GM21360 (cell line): ENCODE measurements at regions not wholly inside any gene's neighbourhood (a gene's known extent, or its start where the extent isn't known, plus 50 kb on each side); places are given as distances from the start of the nearest gene placed in this dataset.
"Not testable (repeated sequence)": the region's sequence is repeated elsewhere in the genome, so short reads cannot be mapped to it uniquely, and the experiment has no call there.

Experiments
- ATAC-seq: cut with Tn5 transposase; IDR thresholded peaks from one replicate; pipeline ENCODE4 v1.9.1; 2021; ENCODE audit warnings: mild to moderate bottlenecking, moderate library complexity; ENCODE audit not compliant: unreplicated experiment

DNA sequence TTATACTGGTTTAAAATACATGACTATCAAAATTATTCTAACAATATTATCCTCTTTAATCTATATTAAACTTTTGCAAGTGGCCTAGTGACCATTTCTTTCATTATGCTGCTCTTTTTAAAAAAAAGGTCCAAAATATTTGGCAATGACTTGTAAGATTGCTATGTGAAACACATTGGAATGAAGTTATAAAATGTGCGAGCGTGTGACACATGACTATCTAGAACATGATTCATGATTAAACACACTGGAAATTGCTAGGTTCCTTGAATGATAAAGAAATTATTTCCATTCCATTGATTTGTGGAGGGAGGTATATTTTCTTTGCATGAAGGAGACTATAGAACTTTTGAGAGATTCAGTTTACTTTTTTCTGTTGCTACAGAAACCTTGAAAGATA is 739.1 kb downstream of the DIAPH3 start:
- no peak for ATAC-seq

DNA sequence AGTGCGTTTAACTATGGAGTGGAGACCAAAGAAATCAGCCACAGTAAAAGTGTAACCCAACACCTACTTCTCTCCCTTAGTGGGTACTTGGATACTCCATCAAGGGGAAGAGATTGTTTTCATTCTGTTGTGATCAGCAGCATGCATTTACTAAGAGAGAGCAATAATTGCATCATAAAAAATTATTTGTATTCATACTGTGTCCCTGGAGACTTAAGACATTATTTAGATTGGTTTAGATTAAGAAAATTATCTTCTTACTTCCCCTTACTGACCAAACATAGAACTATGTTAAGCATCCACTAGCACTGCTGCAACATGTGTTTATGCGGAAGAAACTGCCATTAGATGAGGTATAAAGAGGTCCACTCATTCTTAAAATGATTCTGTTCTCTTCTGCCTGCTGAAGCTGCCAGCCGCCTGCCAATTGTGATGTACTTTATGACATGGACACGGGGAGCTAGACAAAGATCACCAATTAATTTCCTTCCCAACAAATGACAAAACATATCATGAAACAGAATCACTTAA is 738.5 kb downstream of the DIAPH3 start:
- ATAC-seq = no peak

DNA sequence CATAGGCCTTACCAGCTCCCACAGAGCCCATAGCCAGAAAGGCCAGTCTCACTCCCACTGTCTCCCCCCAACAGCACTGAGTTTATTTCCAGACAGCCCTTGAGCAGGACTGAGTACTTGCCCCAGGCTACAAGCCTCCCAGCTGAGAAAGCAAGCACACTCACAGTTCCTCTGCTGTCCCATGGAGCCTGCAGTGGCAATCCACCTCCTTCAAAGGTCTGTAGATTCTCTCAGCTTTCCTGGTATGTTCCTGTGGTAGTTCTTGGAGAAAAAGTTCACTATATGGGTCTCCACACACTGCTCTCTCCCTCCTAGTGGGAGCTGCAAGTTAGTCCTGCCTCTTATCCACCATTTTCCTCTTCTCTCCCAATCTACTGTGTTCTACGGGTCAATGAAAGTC is 728.7 kb downstream of the DIAPH3 start:
- ATAC-seq = no peak

DNA sequence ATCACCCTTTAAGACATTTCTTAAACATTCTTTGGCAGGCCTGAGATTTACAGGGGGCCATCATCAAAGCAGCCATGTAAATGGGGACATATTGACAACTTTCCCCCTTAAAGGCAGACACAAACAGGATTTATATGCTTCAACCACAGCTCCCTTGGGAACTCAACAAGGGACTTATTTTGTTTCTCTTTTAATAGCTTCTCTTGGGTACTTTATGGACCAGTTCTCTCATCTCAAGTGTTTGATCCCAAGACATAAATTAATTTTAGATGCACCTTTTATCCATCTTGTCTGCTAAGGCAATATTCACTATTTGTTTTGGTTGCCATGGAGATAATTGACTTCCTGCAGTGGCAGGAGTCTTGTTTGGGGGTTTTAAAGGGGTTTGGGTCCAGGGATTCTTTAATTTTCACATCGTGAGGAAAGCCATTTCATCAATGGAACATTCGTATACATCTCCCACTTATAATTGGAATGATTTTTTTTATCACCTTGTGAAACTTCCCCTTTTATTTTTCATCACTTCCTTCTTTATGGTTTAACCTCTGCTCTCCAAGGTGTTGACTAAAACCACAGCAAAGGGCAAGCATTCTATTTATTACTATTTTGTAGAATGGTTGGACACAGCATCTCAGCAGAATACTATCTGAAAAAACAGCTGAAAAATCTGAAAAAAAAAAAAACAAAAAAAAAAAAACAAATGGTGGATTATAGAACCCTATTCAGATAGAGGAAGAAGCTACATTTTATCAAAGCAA is 726.0 kb downstream of the DIAPH3 start:
- no peak for ATAC-seq

DNA sequence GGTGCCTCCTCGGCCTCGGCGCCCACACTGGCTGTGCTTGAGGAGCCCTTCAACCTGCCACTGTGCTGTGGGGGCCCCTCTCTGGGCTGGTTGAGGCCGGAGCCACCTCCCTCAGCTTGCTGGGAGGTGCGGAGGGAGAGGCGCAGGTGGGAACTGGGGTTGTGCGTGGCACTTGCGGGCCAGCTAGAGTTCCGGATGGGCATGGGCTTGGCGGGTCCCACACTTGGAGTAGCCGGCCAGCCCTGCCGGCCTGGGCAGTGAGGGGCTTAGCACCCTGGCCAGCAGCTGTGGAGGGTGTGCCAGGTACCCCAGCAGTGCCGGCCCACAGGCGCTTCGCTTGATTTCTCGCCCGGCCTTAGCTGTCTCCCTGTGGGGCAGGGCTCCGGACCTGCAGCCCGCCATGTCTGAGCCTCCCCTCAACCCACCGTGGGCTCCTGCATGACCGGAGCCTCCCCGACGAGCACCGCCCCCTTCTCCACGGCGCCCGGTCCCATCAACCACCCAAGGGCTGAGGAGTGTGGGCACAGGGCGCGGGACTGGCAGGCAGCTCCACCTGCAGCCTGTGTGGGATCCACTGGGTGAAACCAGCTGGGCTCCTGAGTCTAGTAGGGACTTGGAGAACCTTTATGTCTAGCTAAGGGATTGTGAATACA is 723.8 kb downstream of the DIAPH3 start:
- no peak for ATAC-seq

DNA sequence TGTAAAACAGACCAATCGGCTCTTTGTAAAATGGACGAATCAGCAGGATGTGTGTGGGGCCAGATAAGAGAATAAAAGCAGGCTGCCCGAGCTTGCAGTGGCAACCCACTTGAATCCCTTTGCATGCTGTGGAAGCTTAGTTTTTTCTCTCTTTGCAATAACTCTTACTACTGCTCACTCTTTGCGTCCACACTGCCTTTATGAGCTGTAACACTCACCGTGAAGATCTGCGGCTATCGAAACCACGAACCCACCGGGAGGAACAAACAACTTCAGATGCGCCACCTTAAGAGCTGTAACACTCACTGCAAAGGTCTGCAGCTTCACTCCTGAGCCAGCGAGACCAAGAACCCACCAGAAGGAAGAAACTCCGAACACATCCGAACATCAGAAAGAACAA is 722.7 kb downstream of the DIAPH3 start:
- ATAC-seq = not testable (repeated sequence)

DNA sequence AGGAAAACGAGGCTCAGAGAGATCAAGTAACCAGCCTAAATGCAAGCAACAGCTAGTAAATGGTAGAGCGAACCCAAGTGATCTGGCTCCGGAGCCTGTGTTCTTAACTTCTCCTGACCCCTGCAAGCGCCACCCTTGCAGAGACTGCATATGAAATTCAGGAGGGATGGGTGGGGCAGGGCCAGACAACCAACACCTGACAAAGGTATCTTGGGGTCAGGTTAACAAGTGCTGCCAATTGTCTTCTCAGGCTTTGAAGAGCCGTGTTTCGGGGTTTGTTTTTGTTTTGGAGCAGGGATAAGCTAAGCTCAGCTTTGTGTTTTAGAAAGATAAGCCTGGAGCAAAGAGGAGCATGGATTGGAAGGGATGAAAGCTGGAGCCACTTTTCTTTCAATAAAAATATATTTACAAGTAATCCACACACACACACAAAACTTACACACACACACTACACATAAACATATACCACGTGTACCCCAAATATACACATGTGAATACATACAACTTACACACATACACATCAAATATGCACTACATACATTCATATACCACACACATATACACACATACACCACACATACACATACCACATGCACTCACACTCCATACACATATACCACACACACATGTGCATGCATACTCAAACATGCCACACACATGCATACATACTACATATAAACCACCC is 722.0 kb downstream of the DIAPH3 start:
- no peak for ATAC-seq

DNA sequence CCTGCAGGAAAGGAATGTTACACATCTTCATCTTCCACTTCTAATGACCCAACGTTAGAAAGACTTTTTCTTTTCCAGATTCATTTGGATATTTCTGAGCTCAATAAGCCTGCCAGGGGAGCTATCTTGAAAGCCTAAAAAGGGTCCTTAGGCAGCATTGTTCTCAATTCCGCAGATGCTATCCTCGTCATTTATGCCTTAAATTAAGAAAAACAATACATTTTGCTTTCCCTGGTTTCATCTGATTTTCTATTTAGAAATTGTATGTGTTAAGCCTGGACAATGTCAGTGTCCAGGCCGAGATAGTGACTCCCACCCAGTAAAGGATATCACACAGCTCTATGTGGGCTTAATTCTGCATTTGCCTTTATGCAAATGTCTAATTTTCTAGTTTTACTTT is 721.3 kb downstream of the DIAPH3 start:
- ATAC-seq = no peak

DNA sequence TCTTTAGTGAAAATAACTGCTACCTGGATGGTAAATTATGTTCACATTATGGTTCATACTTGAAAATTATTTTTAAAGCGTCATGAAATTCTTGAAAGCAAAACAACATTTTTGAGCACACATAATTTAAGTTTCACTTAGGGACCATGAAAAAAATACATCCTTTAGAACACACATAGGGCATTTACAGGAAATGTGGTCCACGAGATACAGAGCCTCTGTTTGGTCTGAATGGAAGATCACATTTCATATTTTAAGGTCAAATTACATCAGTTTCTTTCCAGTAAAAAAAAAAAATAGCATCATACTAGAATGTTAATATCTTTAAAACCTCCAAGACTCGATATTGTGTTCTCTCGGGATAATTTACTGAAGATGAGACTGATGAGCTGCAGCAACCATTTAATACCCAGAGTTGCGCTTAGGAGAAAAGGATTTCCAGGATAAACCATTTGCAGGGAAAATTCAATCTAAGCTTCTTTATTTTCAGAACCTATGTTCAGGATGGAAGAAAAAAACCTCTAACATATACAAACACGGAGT is 720.7 kb downstream of the DIAPH3 start:
- ATAC-seq = no peak

DNA sequence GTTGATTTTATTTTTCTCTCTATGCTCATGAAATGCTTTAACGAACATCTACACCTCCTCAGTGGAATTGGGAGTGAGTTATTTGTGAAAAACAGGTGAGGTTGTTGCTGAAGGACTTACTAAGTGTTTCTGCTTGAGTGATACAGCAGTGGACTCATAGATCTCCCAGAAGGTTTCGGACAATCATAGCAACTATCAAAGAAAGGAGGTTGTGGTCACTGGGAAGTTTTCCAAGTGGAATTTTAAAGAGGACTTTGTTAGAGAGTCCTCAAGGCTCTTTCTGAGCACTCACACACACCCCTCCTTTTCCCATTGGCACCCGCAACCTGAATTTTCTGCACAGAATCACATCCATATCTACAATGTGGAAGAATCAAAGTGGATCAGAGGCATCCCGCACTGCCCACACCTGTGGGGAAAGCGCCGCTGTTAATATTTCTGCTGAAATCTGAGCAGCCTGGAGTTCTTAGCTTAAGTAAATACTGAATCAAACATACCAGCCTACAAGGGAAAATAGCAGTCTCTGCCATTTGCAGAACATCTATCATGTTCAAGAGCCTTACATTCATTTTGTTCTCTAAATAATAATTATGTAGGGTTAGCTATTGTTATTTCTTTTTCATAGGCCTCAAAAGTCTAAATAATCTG is 719.4 kb downstream of the DIAPH3 start:
- no peak for ATAC-seq

DNA sequence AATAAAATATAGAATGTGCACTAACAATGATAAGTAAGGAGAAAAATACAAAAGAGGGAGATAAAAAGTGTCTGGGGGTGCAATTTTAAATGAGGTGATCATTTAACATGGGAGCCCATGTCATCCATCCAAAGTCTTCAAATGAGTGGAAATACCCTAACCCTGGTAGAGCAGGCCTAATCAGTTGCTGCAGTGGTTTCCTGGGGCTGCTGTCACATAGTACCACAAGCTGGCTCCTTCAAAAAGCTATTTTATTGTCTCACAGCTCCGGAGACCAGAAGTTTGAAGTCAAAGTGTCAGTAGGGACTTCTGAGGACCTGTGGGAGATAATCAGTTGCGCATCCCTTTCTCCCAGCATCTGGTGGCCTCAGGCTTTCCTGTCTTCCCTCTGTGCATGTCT is 717.9 kb downstream of the DIAPH3 start:
- no peak for ATAC-seq

DNA sequence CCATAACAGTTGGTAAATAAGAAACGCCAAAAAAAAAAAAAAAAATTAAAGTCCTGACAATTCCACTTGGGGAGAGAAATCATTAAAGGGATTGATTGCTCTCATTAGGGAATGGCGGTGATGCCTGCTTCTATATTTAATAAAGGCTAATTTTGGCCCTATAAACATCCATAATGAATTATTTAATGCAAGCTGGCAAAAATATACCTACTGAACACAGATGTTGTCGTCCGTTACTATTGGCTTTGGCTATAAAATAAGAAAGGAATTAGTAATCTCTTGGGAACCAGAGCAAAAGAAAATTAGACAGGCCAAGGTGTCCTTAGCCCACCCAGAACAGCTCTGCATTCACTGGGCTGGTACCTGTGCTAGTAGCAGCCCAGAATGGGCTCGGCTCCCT is 717.3 kb downstream of the DIAPH3 start:
- no peak for ATAC-seq

DNA sequence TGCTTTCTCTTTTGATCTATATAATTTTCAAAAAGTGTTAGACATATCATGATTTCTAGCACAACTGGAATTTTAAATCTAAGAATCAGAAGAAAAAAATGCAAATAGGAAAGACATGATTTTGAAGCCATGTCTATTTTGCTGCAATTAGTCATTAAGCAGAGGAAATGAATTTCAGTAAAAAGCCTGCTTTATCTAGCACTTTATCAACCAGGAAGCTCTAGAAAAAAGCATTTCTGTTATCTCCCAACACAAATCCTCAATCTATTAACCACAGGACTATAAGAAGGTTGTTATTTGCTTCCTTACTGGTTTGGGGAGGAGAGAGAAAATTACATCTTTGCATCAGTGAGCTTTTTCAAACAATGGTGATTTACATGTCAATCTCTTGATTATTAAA is 716.7 kb downstream of the DIAPH3 start:
- ATAC-seq = no peak

DNA sequence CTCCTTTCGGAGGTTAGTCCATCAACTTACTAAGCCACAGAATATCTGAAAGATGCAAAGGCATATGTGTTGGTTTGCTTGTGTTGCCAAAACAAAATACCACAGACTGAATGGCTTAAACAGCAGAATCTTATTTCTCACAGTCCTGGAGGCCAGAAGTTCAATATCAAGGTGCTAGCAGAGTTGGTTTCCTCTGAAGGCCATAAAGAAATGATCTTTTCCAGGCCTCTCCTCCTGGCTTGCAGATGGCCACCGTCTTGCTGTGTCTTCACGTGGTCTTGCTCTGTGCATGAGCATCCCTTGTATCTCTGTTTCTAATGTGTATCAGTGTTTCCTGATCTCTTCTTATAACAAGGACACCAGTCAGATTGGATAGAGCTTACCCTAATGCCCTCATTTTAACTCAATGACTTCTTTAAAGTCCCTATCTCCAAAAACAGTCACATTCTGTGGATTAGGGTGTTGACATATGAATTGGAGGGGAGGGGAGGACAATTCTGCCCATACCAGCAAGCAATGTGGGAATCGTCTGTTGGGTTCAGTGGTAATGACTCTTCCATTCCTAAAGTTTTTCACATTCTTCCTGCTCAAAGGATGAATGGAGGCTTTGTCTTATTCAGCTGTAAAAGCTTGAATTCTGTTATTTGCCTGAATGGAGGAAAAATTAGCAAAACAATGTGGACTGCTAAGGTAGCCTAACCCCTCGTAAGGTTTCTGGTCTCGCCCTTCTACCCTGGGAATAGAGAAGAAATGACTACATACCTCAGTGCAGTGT is 715.7 kb downstream of the DIAPH3 start:
- no peak for ATAC-seq

DNA sequence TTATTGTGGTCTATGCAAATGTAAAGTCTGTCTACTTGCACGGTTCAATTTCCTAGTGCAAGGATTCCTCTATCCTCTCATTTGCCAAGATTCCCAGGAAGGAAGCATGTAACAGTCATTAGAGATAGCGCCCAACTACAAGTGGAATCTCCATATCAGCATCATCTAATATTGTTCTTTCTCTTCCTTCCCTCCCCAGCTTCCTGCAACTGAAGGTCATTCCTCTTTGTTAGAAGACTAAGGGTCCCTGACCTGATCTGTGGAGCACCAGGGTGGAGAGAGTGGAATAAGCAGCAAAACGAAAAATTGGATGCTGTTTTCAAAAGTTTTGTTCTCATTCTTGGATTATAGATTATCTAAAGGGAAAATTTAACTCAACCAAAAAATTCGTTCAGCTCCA is 714.0 kb downstream of the DIAPH3 start:
- no peak for ATAC-seq

DNA sequence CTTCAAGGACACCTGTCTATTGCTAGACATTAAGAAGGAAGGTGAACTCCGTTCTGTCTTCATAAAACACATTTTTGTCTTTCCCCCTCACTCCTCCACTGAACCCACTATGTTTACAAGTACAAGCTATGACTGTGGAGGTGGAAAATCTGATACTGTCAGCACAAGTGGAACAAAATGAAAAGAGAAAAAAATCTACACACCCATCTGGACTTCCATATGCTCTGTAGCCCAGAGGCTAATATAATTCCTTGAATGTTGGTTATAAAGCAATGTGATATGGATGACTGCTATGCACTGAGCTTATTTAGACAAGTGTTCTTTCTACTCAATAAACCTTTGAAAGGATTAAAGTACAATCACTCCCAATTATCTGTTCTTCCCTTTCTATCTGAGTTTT is 713.5 kb downstream of the DIAPH3 start:
- no peak for ATAC-seq

DNA sequence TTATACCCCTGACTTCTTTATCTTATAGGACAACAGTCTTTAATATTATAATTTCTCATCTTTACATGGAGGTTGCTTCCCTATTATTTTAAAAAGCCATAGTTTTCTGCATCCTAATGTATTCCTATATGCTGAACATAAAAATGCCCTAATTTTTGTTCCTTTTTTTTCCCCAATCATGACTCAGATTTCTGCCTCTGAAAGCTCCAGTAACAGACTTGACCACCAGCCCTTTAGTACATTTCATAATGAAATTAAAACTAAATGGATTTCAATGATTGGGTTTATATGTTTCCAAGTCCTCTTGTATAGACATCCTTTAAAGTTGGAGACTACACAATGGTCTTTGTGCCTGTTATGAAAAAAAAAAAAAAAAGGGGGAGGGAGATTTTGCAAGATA is 712.5 kb downstream of the DIAPH3 start:
- no peak for ATAC-seq

DNA sequence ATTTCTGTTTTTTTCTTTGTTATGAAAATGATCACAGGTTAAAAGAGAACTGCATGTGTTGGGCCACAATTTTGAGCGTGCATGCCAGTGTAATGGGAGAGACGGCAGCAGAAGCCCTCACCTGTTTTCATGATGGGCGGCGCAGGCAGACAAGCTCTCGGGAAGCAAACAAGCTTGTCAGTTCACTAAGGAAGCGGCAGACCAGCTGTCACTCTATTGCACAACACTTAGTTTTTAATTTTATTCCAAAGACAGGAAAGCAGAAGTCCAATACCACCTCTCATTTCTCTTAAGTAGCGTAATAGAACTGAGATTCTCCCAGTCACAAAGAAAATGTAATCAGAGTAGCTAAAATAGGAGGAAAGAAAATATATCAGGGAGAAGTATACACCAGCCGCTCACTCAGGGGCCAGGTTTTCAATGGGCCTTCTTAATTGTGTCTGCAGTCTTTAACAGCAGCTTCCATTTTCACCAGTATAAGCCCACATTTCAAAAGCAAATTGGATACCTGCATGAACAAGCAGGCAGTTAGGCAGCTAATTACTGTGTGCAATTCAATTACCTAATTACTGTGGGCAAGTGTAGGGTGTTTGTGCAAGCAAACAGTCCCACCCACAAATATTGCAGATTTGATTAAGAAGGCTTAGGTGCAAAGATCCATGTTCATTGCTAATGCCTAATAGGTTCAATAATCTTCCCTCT is 711.4 kb downstream of the DIAPH3 start:
- ATAC-seq = no peak

DNA sequence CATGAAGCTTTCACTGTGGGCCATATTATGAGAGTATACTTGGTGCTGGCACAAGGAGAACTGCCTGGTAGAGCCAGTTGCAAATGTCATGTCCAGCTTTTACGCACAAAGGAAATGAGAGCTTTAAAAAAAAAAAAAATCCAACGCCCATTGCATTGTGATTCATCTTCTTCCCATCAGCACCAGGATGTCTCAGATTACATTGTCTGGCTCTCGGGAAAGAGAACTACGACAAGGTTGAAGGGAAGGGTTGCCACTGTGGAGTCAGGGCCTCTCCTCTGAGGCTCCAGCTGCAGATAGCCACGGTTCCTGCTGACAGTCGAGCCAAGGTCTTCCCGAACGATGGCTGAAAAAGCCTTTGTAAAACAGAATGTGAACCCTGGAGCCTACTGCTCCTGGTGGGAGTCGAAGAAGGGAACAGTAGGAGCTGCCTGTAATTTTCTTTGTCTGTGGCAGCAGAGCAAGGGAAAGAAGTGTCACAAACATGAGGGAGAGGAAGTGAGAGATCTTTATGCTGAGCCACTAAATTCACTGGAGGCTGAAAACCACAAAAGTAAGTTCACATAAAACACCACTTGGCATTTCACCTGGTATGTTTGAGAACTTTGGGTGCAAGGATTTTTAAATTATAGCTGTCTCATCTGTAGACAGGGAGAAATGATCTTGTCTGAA is 704.7 kb downstream of the DIAPH3 start:
- ATAC-seq = no peak
